Sigmoid colon (tissue), 4 donors: ENCODE measurements at regions not wholly inside any gene's neighbourhood (a gene's known extent, or its start where the extent isn't known, plus 50 kb on each side); places are given as distances from the start of the nearest gene placed in this dataset.

Experiments used
- EP300 ChIP-seq, 4 donors: sonication (generic); formaldehyde crosslinking; IDR thresholded peaks; one replicate each; pipeline ENCODE4 v1.6.1; 2017; ENCODE audit warnings: antibody characterized with exemption in 4 of 4
- POLR2A ChIP-seq, 2 donors: fragments of 450-650 bp; IDR thresholded peaks; one replicate each; pipeline ENCODE4 v1.6.1; 2016; ENCODE audit warnings: antibody characterized with exemption in 2 of 2, mild to moderate bottlenecking in 2 of 2, moderate library complexity in 2 of 2
- TF ChIP-seq, protein P1 (sequence below), 4 experiments: fragments of 450-650 bp in 3 of 4; fragments of 200-600 bp in 1 of 4; IDR thresholded peaks; one replicate each; pipeline ENCODE4 v1.5.1; 2016 to 2019; ENCODE audit warnings: antibody characterized with exemption in 4 of 4, mild to moderate bottlenecking in 3 of 4, moderate library complexity in 2 of 4

DNA sequence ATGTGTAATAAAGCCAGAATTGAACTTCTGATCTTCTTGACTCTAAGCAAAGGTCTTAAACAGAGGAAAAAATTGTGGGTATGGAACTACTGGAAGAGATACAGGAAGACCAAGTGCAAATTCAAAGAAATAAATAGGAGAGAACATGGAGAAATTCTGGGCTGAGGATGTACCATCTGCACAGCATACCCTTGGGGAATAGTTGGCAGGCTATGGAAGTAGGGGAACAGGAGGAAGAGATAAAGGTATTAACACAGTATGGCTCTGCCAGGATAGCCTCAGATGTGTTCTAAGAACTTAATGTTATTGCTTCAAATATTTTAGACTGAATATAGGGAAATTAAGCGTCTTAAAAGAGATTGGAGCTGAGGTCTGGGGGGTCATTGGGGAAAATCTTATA is 485.4 kb downstream of the CNTN3 start:
- TF ChIP-seq, protein P1, sequence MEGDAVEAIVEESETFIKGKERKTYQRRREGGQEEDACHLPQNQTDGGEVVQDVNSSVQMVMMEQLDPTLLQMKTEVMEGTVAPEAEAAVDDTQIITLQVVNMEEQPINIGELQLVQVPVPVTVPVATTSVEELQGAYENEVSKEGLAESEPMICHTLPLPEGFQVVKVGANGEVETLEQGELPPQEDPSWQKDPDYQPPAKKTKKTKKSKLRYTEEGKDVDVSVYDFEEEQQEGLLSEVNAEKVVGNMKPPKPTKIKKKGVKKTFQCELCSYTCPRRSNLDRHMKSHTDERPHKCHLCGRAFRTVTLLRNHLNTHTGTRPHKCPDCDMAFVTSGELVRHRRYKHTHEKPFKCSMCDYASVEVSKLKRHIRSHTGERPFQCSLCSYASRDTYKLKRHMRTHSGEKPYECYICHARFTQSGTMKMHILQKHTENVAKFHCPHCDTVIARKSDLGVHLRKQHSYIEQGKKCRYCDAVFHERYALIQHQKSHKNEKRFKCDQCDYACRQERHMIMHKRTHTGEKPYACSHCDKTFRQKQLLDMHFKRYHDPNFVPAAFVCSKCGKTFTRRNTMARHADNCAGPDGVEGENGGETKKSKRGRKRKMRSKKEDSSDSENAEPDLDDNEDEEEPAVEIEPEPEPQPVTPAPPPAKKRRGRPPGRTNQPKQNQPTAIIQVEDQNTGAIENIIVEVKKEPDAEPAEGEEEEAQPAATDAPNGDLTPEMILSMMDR (IDR thresholded peaks at IDR 0.05) = no peak
- TF ChIP-seq POLR2A (IDR thresholded peaks at IDR 0.05) (no peak), EP300 (IDR thresholded peaks at IDR 0.05) (no peak)
